Naive B cell (primary cell): ENCODE measurements at regions not wholly inside any gene's neighbourhood (a gene's known extent, or its start where the extent isn't known, plus 50 kb on each side); places are given as distances from the start of the nearest gene placed in this dataset.
"Not testable (repeated sequence)": the region's sequence is repeated elsewhere in the genome, so short reads cannot be mapped to it uniquely, and the experiment has no call there.

ENCODE experiments used
- ATAC-seq, 2 donors: fragments of 150-1000 bp; cut with Tn5 transposase; 2 replicates each; pipeline ENCODE4 v1.10.0; 2021; ENCODE audit warnings: low read depth in 2 of 2, mild to moderate bottlenecking in 2 of 2, moderate library complexity in 2 of 2
- DNase-seq: peaks from one replicate; pipeline ENCODE4 v3.0.0; 2022
- H3K27ac Mint-ChIP-seq, 6 donors: one replicate each; pipeline ENCODE4 v1.8.0; 2020 to 2022; ENCODE audit warnings: mild to moderate bottlenecking in 6 of 6, mixed read lengths in 6 of 6, moderate library complexity in 5 of 6, inconsistent platforms in 2 of 6
- H3K27me3 Mint-ChIP-seq, 3 donors: one replicate each; pipeline ENCODE4 v1.8.0; 2021 to 2022; ENCODE audit warnings: mixed read lengths in 3 of 3, mild to moderate bottlenecking in 1 of 3
- H3K36me3 Mint-ChIP-seq, 2 donors: one replicate each; pipeline ENCODE4 v1.8.0; 2020 to 2022; ENCODE audit warnings: mixed read lengths in 2 of 2, inconsistent platforms in 1 of 2, mild to moderate bottlenecking in 1 of 2
- H3K4me1 Mint-ChIP-seq, 3 donors: one replicate each; pipeline ENCODE4 v1.8.0; 2020 to 2022; ENCODE audit warnings: mixed read lengths in 3 of 3, inconsistent platforms in 1 of 3, mild to moderate bottlenecking in 1 of 3, moderate library complexity in 1 of 3
- H3K4me3 Mint-ChIP-seq, 8 donors: one replicate each; pipeline ENCODE4 v1.8.0; 2020 to 2022; ENCODE audit warnings: mild to moderate bottlenecking in 8 of 8, mixed read lengths in 8 of 8, moderate library complexity in 8 of 8, inconsistent platforms in 2 of 8
- H3K9me3 Mint-ChIP-seq, 7 donors: one replicate each; pipeline ENCODE4 v1.8.0; 2020 to 2022; ENCODE audit warnings: mixed read lengths in 7 of 7, mild to moderate bottlenecking in 5 of 7, inconsistent platforms in 2 of 7, moderate library complexity in 1 of 7

- Mint-ChIP-seq H3K4me1 (no peaks in the 10 kb centered on the region), H3K27me3 (peaks cover 0 to 6% (median 0%) of the 10 kb centered on the region in 3 donors), H3K4me3 (no peak overlapping the region), H3K27ac (no peak overlapping the region), H3K9me3 (peaks cover 0 to 2% (median 0%) of the 10 kb centered on the region in 7 donors), H3K36me3 (no peaks in the 10 kb centered on the region)
- no peak for DNase-seq
- ATAC-seq: no peak
Observed at GRCh38 chr4:72665171-72665968, 96.3 kb upstream of the ADAMTS3 start.

- no peaks in the 10 kb centered on the region for H3K36me3 Mint-ChIP-seq
- H3K9me3 Mint-ChIP-seq: peaks cover 0 to 2% (median 0%) of the 10 kb centered on the region in 7 donors
- H3K27me3 Mint-ChIP-seq: peaks cover 0 to 6% (median 0%) of the 10 kb centered on the region in 3 donors
- DNase-seq: no peak
- H3K4me3 Mint-ChIP-seq: no peak overlapping the region
- H3K4me1 Mint-ChIP-seq: no peaks in the 10 kb centered on the region
- no peak for ATAC-seq
- peak overlapping the region in 1 of 6 donors; percentile 54 for H3K27ac Mint-ChIP-seq
Observed at GRCh38 chr4:72663828-72664227, 94.8 kb upstream of the ADAMTS3 start.

- no peak overlapping the region for H3K27ac Mint-ChIP-seq
- H3K27me3 Mint-ChIP-seq: peaks cover 0 to 6% (median 0%) of the 10 kb centered on the region in 3 donors
- DNase-seq (no peak), ATAC-seq (no peak)
- no peaks in the 10 kb centered on the region for H3K36me3 Mint-ChIP-seq
- H3K9me3 Mint-ChIP-seq: peaks cover 0 to 2% (median 0%) of the 10 kb centered on the region in 7 donors
- no peak overlapping the region for H3K4me3 Mint-ChIP-seq
- H3K4me1 Mint-ChIP-seq: no peaks in the 10 kb centered on the region
Observed at GRCh38 chr4:72661830-72662229, 92.8 kb upstream of the ADAMTS3 start.

- H3K36me3 Mint-ChIP-seq: no peaks in the 10 kb centered on the region
- DNase-seq: no peak
- ATAC-seq: no peak
- H3K9me3 Mint-ChIP-seq: peaks cover 0 to 8% (median 2%) of the 10 kb centered on the region in 7 donors
- H3K4me1 Mint-ChIP-seq: no peaks in the 10 kb centered on the region
- H3K4me3 Mint-ChIP-seq: no peak overlapping the region
- no peaks in the 10 kb centered on the region for H3K27me3 Mint-ChIP-seq
- H3K27ac Mint-ChIP-seq: no peak overlapping the region
Observed at GRCh38 chr4:72641611-72642010, 72.6 kb upstream of the ADAMTS3 start.

- not testable (repeated sequence) for ATAC-seq, H3K4me3 Mint-ChIP-seq, H3K36me3 Mint-ChIP-seq, DNase-seq, H3K27ac Mint-ChIP-seq, H3K27me3 Mint-ChIP-seq, H3K4me1 Mint-ChIP-seq
- H3K9me3 Mint-ChIP-seq: peaks cover 0 to 15% (median 4%) of the 10 kb centered on the region in 7 donors
Observed at GRCh38 chr4:72636866-72637265, 67.8 kb upstream of the ADAMTS3 start.

GRCh38 chr4:72635931-72636330 lies 66.9 kb upstream of the ADAMTS3 start:
- H3K27me3 Mint-ChIP-seq, DNase-seq, H3K36me3 Mint-ChIP-seq, H3K4me3 Mint-ChIP-seq, ATAC-seq, H3K4me1 Mint-ChIP-seq: not testable (repeated sequence)
- H3K27ac Mint-ChIP-seq: peak overlapping the region in 1 of 6 donors; percentile 8
- H3K9me3 Mint-ChIP-seq: peaks cover 0 to 12% (median 6%) of the 10 kb centered on the region in 7 donors

- H3K27ac Mint-ChIP-seq, DNase-seq, H3K36me3 Mint-ChIP-seq, H3K27me3 Mint-ChIP-seq, H3K4me3 Mint-ChIP-seq, ATAC-seq, H3K4me1 Mint-ChIP-seq: not testable (repeated sequence)
- H3K9me3 Mint-ChIP-seq: peaks cover 0 to 13% (median 6%) of the 10 kb centered on the region in 7 donors
Observed at GRCh38 chr4:72632253-72632652, 63.2 kb upstream of the ADAMTS3 start.

GRCh38 chr4:72631296-72631695 lies 62.3 kb upstream of the ADAMTS3 start:
- no peak for ATAC-seq
- H3K27ac Mint-ChIP-seq: no peak overlapping the region
- H3K27me3 Mint-ChIP-seq: no peaks in the 10 kb centered on the region
- no peaks in the 10 kb centered on the region for H3K4me1 Mint-ChIP-seq
- H3K36me3 Mint-ChIP-seq: no peaks in the 10 kb centered on the region
- H3K9me3 Mint-ChIP-seq: peaks cover 0 to 13% (median 6%) of the 10 kb centered on the region in 7 donors
- no peak for DNase-seq
- H3K4me3 Mint-ChIP-seq: no peak overlapping the region

GRCh38 chr4:72629540-72629939 lies 60.5 kb upstream of the ADAMTS3 start:
- no peak for DNase-seq
- H3K27ac Mint-ChIP-seq: no peak overlapping the region
- no peaks in the 10 kb centered on the region for H3K27me3 Mint-ChIP-seq
- H3K9me3 Mint-ChIP-seq: peaks cover 0 to 8% (median 0%) of the 10 kb centered on the region in 7 donors
- H3K4me3 Mint-ChIP-seq: no peak overlapping the region
- ATAC-seq: no peak
- no peaks in the 10 kb centered on the region for H3K36me3 Mint-ChIP-seq
- H3K4me1 Mint-ChIP-seq: no peaks in the 10 kb centered on the region

GRCh38 chr4:72627723-72628122 lies 58.7 kb upstream of the ADAMTS3 start:
- Mint-ChIP-seq H3K4me1 (no peaks in the 10 kb centered on the region), H3K27me3 (no peaks in the 10 kb centered on the region), H3K36me3 (no peaks in the 10 kb centered on the region), H3K9me3 (peaks cover 0 to 8% (median 0%) of the 10 kb centered on the region in 7 donors), H3K4me3 (no peak overlapping the region), H3K27ac (no peak overlapping the region)
- DNase-seq: no peak
- ATAC-seq: no peak
